ENCODE measurements at regions not wholly inside any gene's neighbourhood (a gene's known extent, or its start where the extent isn't known, plus 50 kb on each side); places are given as distances from the start of the nearest gene placed in this dataset.

- TF ChIP-seq CTCF (IDR thresholded peaks at IDR 0.05) = no peak
- no peak for TF ChIP-seq POLR2A (IDR thresholded peaks at IDR 0.05)
These were observed 308.6 kb downstream of the FAM47B start for GRCh38 chrX:35251226-35251625.
